D721Med (cell line): ENCODE measurements at regions not wholly inside any gene's neighbourhood (a gene's known extent, or its start where the extent isn't known, plus 50 kb on each side); places are given as distances from the start of the nearest gene placed in this dataset.

Source experiments
- DNase-seq: peaks from one replicate; pipeline ENCODE4 v3.0.0; 2011; ENCODE audit warnings: low spot score; ENCODE audit not compliant: insufficient read length
- FAIRE-seq: peaks from 2 replicates; lab custom pipeline; 2011; peaks lifted over from hg19 to GRCh38; lab: Jason Lieb, UNC
- CTCF ChIP-seq: IDR thresholded peaks from 2 replicates; pipeline ENCODE4 v1.5.1; 2012; ENCODE audit warnings: mild to moderate bottlenecking, control low read depth; ENCODE audit not compliant: insufficient read depth; ENCODE audit errors: missing control alignments

DNA sequence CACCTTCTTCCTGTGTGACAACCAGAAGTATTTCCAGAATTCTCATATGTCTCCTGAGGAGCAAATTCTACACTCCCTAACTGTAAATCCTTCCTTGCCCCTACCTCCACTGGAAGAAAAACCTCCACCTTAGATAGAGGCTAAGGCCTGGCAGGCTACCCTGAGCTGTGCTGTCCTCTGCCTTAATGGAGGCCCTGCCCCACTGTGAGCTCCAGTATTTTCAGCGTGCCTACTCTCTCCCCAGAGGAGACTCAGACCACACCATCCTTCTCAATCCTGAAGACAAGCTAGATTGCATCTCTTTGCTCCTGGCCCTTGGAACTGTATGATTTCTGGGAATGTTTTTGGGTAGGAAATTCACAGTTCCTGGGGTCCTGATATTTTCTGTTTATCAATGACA is 110.0 kb upstream of the OBI1 start:
- DNase-seq = no peak
- TF ChIP-seq CTCF = no peak
- no peak for FAIRE-seq

GRCh38 chr13:78764665-78765064 is 105.7 kb upstream of the OBI1 start:
- DNase-seq (no peak), FAIRE-seq (no peak)
- TF ChIP-seq CTCF = no peak

- DNase-seq = no peak
- TF ChIP-seq CTCF = no peak
- no peak for FAIRE-seq
Measured at GRCh38 chr13:78762825-78763224, 103.9 kb upstream of the OBI1 start.

GRCh38 chr13:78759704-78760103 is 100.7 kb upstream of the OBI1 start:
- DNase-seq = no peak
- no peak for FAIRE-seq
- peak; percentile 5 for TF ChIP-seq CTCF

DNA sequence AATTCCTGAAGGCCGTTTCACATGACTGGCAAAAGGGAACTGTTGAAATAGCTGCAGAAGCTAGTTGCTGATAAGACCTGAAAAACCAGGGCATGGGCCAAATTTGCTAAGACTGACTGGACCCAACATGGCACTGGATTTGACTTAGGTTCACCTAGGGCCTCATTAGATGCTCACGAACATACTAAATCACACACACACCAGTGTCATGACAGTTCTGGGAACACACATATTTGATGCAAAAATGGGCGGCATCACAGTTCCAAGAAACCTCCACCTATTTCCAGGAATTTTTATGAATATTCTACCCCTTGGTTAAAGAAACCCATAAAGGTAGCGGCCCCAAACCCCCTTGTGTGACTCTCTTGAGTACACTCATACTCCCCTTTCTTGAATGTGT is 99.6 kb upstream of the OBI1 start:
- no peak for TF ChIP-seq CTCF
- FAIRE-seq (no peak), DNase-seq (no peak)

GRCh38 chr13:78753435-78753834 is 94.5 kb upstream of the OBI1 start:
- FAIRE-seq (no peak), DNase-seq (no peak)
- TF ChIP-seq CTCF = no peak

- FAIRE-seq (no peak), DNase-seq (no peak)
- no peak for TF ChIP-seq CTCF
Measured at GRCh38 chr13:78750735-78751134, 91.8 kb upstream of the OBI1 start.
